SK-N-SH treated with all-trans-retinoic acid at 6 μM for 48 hours (cell line): ENCODE measurements at regions not wholly inside any gene's neighbourhood (a gene's known extent, or its start where the extent isn't known, plus 50 kb on each side); places are given as distances from the start of the nearest gene placed in this dataset.

Source experiments
- ATAC-seq: fragments of 200-7000 bp; cut with Tn5 transposase; 3 replicates; pipeline ENCODE4 v1.9.1; 2020; ENCODE audit warnings: mild to moderate bottlenecking, moderate library complexity
- ARNTL ChIP-seq: fragments of 450-650 bp; formaldehyde crosslinking; IDR thresholded peaks from 2 replicates; pipeline ENCODE4 v1.5.0; 2020; ENCODE audit warnings: low read depth, mild to moderate bottlenecking, moderate library complexity, borderline replicate concordance
- BACH2 ChIP-seq: fragments of 250-450 bp; sonication (Bioruptor Pico); IDR thresholded peaks from 2 replicates; pipeline ENCODE4 v1.9.0; 2021; ENCODE audit warnings: mild to moderate bottlenecking, borderline replicate concordance
- CREB5 ChIP-seq: fragments of 250-450 bp; sonication (Bioruptor Pico); IDR thresholded peaks from 2 replicates; pipeline ENCODE4 v1.5.1; 2020; ENCODE audit warnings: low read depth, mild to moderate bottlenecking, moderate library complexity
- CSDC2 ChIP-seq: fragments of 250-450 bp; sonication (Bioruptor Pico); IDR thresholded peaks from 2 replicates; pipeline ENCODE4 v1.5.0; 2020; ENCODE audit warnings: mild to moderate bottlenecking, moderate library complexity
- CSRNP3 ChIP-seq: fragments of 250-450 bp; sonication (Bioruptor Pico); IDR thresholded peaks from 2 replicates; pipeline ENCODE4 v1.5.1; 2021; ENCODE audit warnings: mild to moderate bottlenecking, moderate library complexity
- ESRRG ChIP-seq: fragments of 250-450 bp; sonication (Bioruptor Pico); IDR thresholded peaks from 2 replicates; pipeline ENCODE4 v1.6.1; 2021; ENCODE audit warnings: mild to moderate bottlenecking
- GLIS3 ChIP-seq: fragments of 250-450 bp; sonication (Bioruptor Pico); IDR thresholded peaks from 2 replicates; pipeline ENCODE4 v1.5.0; 2020; ENCODE audit warnings: mild to moderate bottlenecking, moderate library complexity
- OSR1 ChIP-seq: fragments of 250-450 bp; sonication (Bioruptor Pico); IDR thresholded peaks from 2 replicates; pipeline ENCODE4 v1.8.0; 2022; ENCODE audit warnings: moderate library complexity, mild to moderate bottlenecking, inconsistent platforms
- PATZ1 ChIP-seq: fragments of 250-450 bp; sonication (Bioruptor Pico); IDR thresholded peaks from 2 replicates; pipeline ENCODE4 v1.8.0; 2020; ENCODE audit warnings: mild to moderate bottlenecking, moderate library complexity, borderline replicate concordance
- POU6F1 ChIP-seq: fragments of 250-450 bp; sonication (Bioruptor Pico); IDR thresholded peaks from 2 replicates; pipeline ENCODE4 v1.8.0; 2021; ENCODE audit warnings: low read depth, mild to moderate bottlenecking, moderate library complexity, borderline replicate concordance
- PPARA ChIP-seq: fragments of 250-450 bp; sonication (Bioruptor Pico); IDR thresholded peaks from 2 replicates; pipeline ENCODE4 v1.5.0; 2020; ENCODE audit warnings: mild to moderate bottlenecking, borderline replicate concordance
- RARB ChIP-seq: fragments of 250-450 bp; sonication (Bioruptor Pico); IDR thresholded peaks from 2 replicates; pipeline ENCODE4 v1.8.0; 2021; ENCODE audit warnings: mild to moderate bottlenecking, moderate library complexity
- SNAI2 ChIP-seq: fragments of 250-450 bp; sonication (Bioruptor Pico); IDR thresholded peaks from 2 replicates; pipeline ENCODE4 v1.5.0; 2020; ENCODE audit warnings: mild to moderate bottlenecking, moderate library complexity
- TCF4 ChIP-seq: fragments of 250-450 bp; sonication (Bioruptor Pico); IDR thresholded peaks from 2 replicates; pipeline ENCODE4 v1.8.0; 2021; ENCODE audit warnings: mild to moderate bottlenecking, moderate library complexity, borderline replicate concordance
- TOX ChIP-seq: fragments of 250-450 bp; sonication (Bioruptor Pico); IDR thresholded peaks from 2 replicates; pipeline ENCODE4 v1.8.0; 2021; ENCODE audit warnings: mild to moderate bottlenecking, moderate library complexity, borderline replicate concordance
- TSHZ2 ChIP-seq: fragments of 250-450 bp; sonication (Bioruptor Pico); IDR thresholded peaks from 2 replicates; pipeline ENCODE4 v1.5.0; 2020; ENCODE audit warnings: mild to moderate bottlenecking, moderate library complexity
- ZFP3 ChIP-seq: fragments of 250-450 bp; sonication (Bioruptor Pico); IDR thresholded peaks from 2 replicates; pipeline ENCODE4 v1.5.0; 2020; ENCODE audit warnings: mild to moderate bottlenecking, moderate library complexity
- ZNF565 ChIP-seq: fragments of 450-650 bp; formaldehyde crosslinking; conservative IDR thresholded peaks from 2 replicates; pipeline ENCODE4 v1.5.0; 2020; ENCODE audit warnings: low read depth, mild to moderate bottlenecking, moderate library complexity
- ZNF70 ChIP-seq: fragments of 450-650 bp; formaldehyde crosslinking; IDR thresholded peaks from 2 replicates; pipeline ENCODE4 v1.5.0; 2020; ENCODE audit warnings: mild to moderate bottlenecking, moderate library complexity
- ZNF8 ChIP-seq: fragments of 450-650 bp; formaldehyde crosslinking; IDR thresholded peaks from 2 replicates; pipeline ENCODE4 v1.5.0; 2020; ENCODE audit warnings: mild to moderate bottlenecking, moderate library complexity

GRCh38 chr13:21942061-21942460 lies 271.2 kb downstream of the FGF9 start:
- ATAC-seq, result no peak
- TF ChIP-seq RARB (CRISPR knock-in tag) (no peak), ESRRG (no peak), GLIS3 (CRISPR knock-in tag) (no peak), ZNF565 (no peak)

- no peak for ATAC-seq
- TF ChIP-seq TOX (CRISPR knock-in tag) (no peak), GLIS3 (CRISPR knock-in tag) (no peak), SNAI2 (no peak), TSHZ2 (CRISPR knock-in tag) (no peak), POU6F1 (no peak), ZNF70 (no peak), OSR1 (CRISPR knock-in tag) (no peak), TCF4 (CRISPR knock-in tag) (no peak), ESRRG (no peak), ZFP3 (CRISPR knock-in tag) (no peak), CREB5 (CRISPR knock-in tag) (no peak), RARB (CRISPR knock-in tag) (no peak), BACH2 (CRISPR knock-in tag) (no peak), ZNF565 (no peak), CSRNP3 (CRISPR knock-in tag) (no peak), PPARA (CRISPR knock-in tag) (no peak), ZNF8 (CRISPR knock-in tag) (no peak), ARNTL (no peak)
Observed at GRCh38 chr13:21944610-21945009, 273.7 kb downstream of the FGF9 start.

- no peak for ATAC-seq
- no peak for TF ChIP-seq CSRNP3 (CRISPR knock-in tag)
- no peak for TF ChIP-seq ZNF70
- no peak for TF ChIP-seq TSHZ2 (CRISPR knock-in tag)
- no peak for TF ChIP-seq BACH2 (CRISPR knock-in tag)
- no peak for TF ChIP-seq PATZ1 (CRISPR knock-in tag)
- no peak for TF ChIP-seq TOX (CRISPR knock-in tag)
- TF ChIP-seq CSDC2, result no peak
- no peak for TF ChIP-seq PPARA (CRISPR knock-in tag)
- TF ChIP-seq ESRRG, result no peak
- TF ChIP-seq ZNF565, result no peak
- TF ChIP-seq GLIS3 (CRISPR knock-in tag), result no peak
- no peak for TF ChIP-seq POU6F1
- no peak for TF ChIP-seq TCF4 (CRISPR knock-in tag)
- TF ChIP-seq SNAI2, result no peak
- no peak for TF ChIP-seq ARNTL
Observed at GRCh38 chr13:21945195-21945594, 274.3 kb downstream of the FGF9 start.
